ENCODE measurements at regions not wholly inside any gene's neighbourhood (a gene's known extent, or its start where the extent isn't known, plus 50 kb on each side); places are given as distances from the start of the nearest gene placed in this dataset.

DNA sequence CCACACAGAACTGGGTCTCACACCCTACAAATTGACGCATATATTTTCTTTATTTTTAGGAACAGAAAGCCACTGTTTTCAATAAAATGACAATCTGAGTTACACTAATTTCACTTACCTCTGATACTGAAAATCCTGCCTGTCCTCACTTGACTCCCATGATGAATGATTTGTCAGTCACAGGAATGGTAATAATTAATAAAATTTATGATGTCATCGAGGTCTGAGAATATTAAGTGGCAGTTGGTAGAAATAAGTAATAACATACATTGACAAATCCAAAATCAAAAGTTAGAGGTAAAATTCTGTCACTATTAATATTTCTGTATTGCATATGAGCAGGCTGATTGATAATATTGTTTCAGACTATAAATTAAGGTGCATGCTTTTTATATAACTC lies 418.7 kb upstream of the RGS18 start:
- 89% methylated on average over 2 of the region's 2 CpGs for WGBS
- Histone ChIP-seq H3K27me3 (no peaks in the 10 kb centered on the region), H3K27ac (replicated peaks in 1 of 4) (no peak overlapping the region), H3K9me3 (no peaks in the 10 kb centered on the region), H3K36me3 (no peaks in the 10 kb centered on the region), H3K4me1 (no peaks in the 10 kb centered on the region), H3K4me3 (no peak overlapping the region)
- TF ChIP-seq, protein P1, sequence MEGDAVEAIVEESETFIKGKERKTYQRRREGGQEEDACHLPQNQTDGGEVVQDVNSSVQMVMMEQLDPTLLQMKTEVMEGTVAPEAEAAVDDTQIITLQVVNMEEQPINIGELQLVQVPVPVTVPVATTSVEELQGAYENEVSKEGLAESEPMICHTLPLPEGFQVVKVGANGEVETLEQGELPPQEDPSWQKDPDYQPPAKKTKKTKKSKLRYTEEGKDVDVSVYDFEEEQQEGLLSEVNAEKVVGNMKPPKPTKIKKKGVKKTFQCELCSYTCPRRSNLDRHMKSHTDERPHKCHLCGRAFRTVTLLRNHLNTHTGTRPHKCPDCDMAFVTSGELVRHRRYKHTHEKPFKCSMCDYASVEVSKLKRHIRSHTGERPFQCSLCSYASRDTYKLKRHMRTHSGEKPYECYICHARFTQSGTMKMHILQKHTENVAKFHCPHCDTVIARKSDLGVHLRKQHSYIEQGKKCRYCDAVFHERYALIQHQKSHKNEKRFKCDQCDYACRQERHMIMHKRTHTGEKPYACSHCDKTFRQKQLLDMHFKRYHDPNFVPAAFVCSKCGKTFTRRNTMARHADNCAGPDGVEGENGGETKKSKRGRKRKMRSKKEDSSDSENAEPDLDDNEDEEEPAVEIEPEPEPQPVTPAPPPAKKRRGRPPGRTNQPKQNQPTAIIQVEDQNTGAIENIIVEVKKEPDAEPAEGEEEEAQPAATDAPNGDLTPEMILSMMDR (IDR thresholded peaks at IDR 0.05), result no peak
- TF ChIP-seq EP300 (IDR thresholded peaks at IDR 0.05) (no peak), POLR2A (IDR thresholded peaks at IDR 0.05; ENCODE audit: low read depth) (no peak), POLR2AphosphoS5 (IDR thresholded peaks at IDR 0.05) (no peak)
- intact Hi-C loops (cut with DNase I), result no loop called here
- DNase-seq (ENCODE audit: extremely low spot score), result no peak

DNA sequence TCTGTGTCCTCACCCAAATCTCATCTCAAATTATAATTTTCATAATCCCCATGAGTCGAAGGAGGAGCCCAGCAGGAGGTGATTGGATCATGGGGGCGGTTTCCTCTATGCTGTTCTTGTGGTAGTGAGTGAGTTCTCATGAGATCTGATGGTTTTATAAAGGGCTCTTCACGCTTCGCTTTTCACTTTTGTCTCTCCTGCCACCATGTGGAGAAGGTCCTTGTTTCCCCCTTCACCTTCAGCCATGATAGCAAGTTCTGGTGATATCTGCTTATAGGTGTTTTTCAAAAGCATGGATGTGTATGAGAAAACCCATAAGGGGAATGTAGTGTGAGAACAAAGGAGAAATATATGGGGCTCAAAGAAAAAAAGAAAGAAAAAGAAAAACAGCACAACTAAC lies 405.9 kb upstream of the RGS18 start:
- WGBS, result 94% methylated on average over 4 of the region's 4 CpGs
- intact Hi-C loops (cut with DNase I), result no loop called here
- TF ChIP-seq EP300 (IDR thresholded peaks at IDR 0.05), result no peak
- no peak for TF ChIP-seq POLR2AphosphoS5 (IDR thresholded peaks at IDR 0.05)
- TF ChIP-seq, protein P1 (IDR thresholded peaks at IDR 0.05), result no peak
- TF ChIP-seq POLR2A (IDR thresholded peaks at IDR 0.05; ENCODE audit: low read depth), result no peak
- Histone ChIP-seq H3K27ac (replicated peaks in 1 of 4) (no peak overlapping the region), H3K36me3 (no peaks in the 10 kb centered on the region), H3K4me3 (no peak overlapping the region), H3K27me3 (no peaks in the 10 kb centered on the region), H3K9me3 (no peaks in the 10 kb centered on the region), H3K4me1 (no peaks in the 10 kb centered on the region)
- DNase-seq (ENCODE audit: extremely low spot score), result no peak

DNA sequence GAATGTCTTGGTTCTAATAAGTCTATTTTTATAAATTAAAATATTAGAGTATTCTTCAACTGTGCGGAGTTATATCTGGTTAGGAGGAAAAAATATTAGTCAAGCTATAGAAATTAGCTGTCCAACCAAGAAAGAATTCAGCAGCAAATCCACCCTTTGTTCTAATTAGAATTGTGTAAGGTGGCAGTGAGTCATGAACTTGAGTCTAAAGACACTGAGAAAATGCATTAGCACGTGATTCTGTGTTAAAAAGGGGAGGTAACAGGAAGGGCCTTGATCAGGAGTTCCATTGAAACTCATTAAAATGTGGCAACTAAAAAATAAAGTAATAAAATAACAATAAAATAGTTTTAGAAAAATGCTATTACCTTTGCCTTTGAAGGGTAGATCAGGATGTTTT lies 398.2 kb upstream of the RGS18 start:
- DNase-seq (ENCODE audit: extremely low spot score), result no peak
- no peaks in the 10 kb centered on the region for H3K36me3 ChIP-seq
- intact Hi-C loops (cut with DNase I), result no loop called here
- no peaks in the 10 kb centered on the region for H3K4me1 ChIP-seq
- WGBS, result 73% methylated on average over 2 of the region's 2 CpGs
- TF ChIP-seq POLR2A (IDR thresholded peaks at IDR 0.05; ENCODE audit: low read depth) (no peak), EP300 (IDR thresholded peaks at IDR 0.05) (no peak), POLR2AphosphoS5 (IDR thresholded peaks at IDR 0.05) (no peak)
- TF ChIP-seq, protein P1 (IDR thresholded peaks at IDR 0.05), result no peak
- no peaks in the 10 kb centered on the region for H3K9me3 ChIP-seq
- no peak overlapping the region for H3K4me3 ChIP-seq
- no peak overlapping the region for H3K27ac ChIP-seq (replicated peaks in 1 of 4)
- no peaks in the 10 kb centered on the region for H3K27me3 ChIP-seq

DNA sequence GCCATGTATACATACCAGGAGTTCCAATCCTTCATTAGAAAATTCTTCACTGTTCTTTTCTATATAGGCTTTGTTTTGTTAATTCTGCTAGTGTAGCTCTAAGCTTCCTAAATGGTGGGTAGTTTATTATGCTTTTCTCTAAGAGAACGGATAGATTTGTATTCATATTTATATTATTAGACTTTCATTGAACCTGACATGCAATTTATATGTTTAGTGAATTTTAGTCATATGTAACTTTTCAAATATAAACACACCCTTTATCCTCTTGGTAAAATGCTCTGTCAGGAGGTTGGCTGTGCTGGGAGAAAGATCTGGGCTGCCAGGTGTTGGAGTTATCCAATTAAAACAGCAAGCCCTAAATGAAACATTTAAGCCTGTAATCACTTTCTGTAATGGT lies 369.7 kb upstream of the RGS18 start:
- Histone ChIP-seq H3K4me1 (peaks cover 0 to 4% (median 0%) of the 10 kb centered on the region in 4 donors), H3K9me3 (no peaks in the 10 kb centered on the region), H3K27ac (replicated peaks in 1 of 4) (no peak overlapping the region), H3K4me3 (no peak overlapping the region), H3K27me3 (no peaks in the 10 kb centered on the region), H3K36me3 (no peaks in the 10 kb centered on the region)
- WGBS, result 8% methylated on average over 1 of the region's 1 CpG
- TF ChIP-seq POLR2AphosphoS5 (IDR thresholded peaks at IDR 0.05) (no peak), POLR2A (IDR thresholded peaks at IDR 0.05; ENCODE audit: low read depth) (no peak), EP300 (IDR thresholded peaks at IDR 0.05) (no peak)
- TF ChIP-seq, protein P1 (IDR thresholded peaks at IDR 0.05), result no peak
- no peak for DNase-seq (ENCODE audit: extremely low spot score)
- intact Hi-C loops (cut with DNase I), result no loop called here

DNA sequence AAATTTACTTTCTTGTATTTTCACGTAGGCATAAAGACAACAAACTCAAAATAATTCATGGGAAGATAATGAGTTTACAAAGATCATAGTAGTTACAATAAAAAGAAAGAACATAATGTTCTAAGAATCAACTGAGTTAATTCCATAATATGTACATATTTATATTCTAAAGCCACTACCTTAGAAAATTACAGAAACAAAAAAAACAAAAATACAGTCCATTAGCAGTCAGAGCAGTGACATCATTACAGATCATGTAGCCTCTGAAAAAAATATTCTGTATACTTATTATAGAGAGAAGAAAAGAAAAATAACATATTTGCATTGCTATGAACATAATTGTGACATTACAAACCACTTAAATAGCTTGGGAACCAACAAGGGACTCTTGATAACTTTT lies 360.1 kb upstream of the RGS18 start:
- Histone ChIP-seq H3K4me1 (no peaks in the 10 kb centered on the region), H3K36me3 (no peaks in the 10 kb centered on the region), H3K27me3 (no peaks in the 10 kb centered on the region), H3K4me3 (no peak overlapping the region), H3K27ac (replicated peaks in 1 of 4) (no peak overlapping the region), H3K9me3 (no peaks in the 10 kb centered on the region)
- TF ChIP-seq POLR2AphosphoS5 (IDR thresholded peaks at IDR 0.05) (no peak), EP300 (IDR thresholded peaks at IDR 0.05) (no peak), POLR2A (IDR thresholded peaks at IDR 0.05; ENCODE audit: low read depth) (no peak)
- TF ChIP-seq, protein P1 (IDR thresholded peaks at IDR 0.05), result no peak
- 81% methylated on average over 1 of the region's 1 CpG for WGBS
- intact Hi-C loops (cut with DNase I), result no loop called here
- DNase-seq (ENCODE audit: extremely low spot score), result no peak
